ENCODE measurements at regions not wholly inside any gene's neighbourhood (a gene's known extent, or its start where the extent isn't known, plus 50 kb on each side); places are given as distances from the start of the nearest gene placed in this dataset.

GRCh38 chr13:102993348-102993747 is 72.9 kb downstream of the SLC10A2 start:
- no peak for DNase-seq (ENCODE audit: low read depth)

DNA sequence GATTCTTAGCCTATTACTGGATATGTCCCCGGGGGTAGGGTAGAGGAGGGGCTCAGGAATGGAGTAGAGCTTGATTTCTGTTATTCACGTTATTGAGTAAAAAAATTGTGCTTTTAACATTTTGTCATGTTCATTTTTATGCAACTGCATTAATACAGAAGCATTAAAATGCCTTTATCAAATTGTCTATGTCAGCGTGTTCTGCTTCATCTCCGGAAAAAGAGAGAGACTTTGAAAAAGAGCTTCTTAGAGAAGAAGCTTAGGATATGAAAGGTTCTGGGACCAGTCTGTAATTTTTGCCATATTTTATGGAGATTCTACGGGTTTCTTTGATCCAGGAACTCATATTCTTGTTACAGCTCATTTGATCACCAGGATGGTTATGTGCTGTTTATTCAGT is 82.0 kb downstream of the SLC10A2 start:
- no peak for DNase-seq (ENCODE audit: low read depth)

GRCh38 chr13:102983496-102983895 is 82.7 kb downstream of the SLC10A2 start:
- peak; percentile 71 for DNase-seq (ENCODE audit: low read depth)

GRCh38 chr13:102980331-102980982 is 85.8 kb downstream of the SLC10A2 start:
- no peak for DNase-seq (ENCODE audit: low read depth)

- DNase-seq (ENCODE audit: low read depth) = peak; percentile 43
Measured at GRCh38 chr13:102978168-102978567, 88.0 kb downstream of the SLC10A2 start.

GRCh38 chr13:102977471-102977870 is 88.7 kb downstream of the SLC10A2 start:
- DNase-seq (ENCODE audit: low read depth) = peak; percentile 40

DNA sequence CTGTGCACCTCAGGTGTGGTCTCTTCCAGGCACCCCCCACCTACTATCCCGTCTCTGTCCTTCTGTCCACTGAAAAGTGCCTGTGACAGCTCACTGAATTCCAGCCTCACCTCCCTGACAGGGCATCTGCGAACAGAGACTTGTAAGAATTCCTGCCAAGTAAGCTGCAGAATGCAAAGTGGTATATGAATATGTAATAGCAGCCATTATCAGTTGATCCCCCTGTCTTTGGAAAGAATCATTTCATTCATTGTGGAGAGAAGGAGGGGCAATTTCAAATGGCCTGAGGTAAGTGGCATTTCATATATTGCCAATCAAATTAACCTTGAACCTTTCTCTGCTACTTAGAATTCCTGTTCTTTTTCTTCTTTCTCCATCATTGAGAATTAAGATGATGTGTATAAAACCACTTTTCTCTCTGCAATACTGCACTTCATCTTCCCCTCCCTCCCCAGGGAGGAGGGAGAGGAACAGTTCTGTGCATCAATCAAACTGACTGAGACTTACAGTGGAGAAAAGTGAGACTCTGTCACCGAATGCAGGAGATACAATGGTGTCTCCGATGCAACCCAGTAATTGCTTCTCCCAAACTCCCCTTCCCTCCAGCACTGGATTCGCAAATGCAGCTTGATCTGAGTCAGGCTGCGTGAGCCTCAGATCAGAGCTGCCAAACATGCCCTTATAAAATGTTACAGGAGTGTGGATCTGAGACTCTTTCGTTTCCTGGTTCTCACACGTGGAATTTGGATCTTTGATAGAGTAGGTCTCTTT is 91.7 kb downstream of the SLC10A2 start:
- no peak for DNase-seq (ENCODE audit: low read depth)

DNA sequence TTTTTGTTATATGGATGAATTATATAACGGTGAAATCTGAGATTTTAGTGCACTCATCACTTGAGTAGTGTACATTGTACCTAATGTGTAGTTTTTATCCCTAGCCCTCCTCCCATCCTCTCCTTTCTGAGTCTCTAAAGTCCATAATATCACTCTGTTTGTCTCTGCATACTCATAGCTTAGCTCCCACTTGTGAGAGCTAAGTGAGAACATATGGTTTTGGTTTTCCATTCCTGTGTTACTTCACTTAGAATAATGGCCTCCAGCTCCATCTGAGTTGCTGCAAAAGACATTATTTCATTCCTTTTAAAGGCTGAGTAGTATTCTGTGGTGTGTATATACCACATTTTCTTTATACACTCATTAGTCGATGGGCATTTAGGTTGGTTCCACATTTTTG is 94.0 kb downstream of the SLC10A2 start:
- no peak for DNase-seq (ENCODE audit: low read depth)

DNA sequence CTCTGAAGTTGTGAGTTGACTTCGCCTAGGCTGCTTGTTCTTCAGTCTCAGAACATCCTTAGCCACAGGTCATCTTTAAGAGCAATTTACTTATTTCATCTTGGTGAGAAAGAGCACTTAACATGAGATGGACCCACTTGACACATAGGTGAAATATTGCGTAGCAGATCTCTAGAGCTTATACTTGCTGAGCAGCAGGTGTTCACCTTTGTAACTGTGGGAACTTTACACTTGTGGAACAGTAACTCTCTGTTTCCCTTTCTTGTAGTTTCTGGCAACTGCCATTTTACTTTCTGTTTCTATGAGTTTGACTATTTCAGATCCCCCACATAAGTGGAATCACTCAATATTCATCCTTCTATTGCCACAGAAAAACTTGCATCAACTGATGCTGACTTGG is 95.7 kb downstream of the SLC10A2 start:
- DNase-seq (ENCODE audit: low read depth) = no peak

DNA sequence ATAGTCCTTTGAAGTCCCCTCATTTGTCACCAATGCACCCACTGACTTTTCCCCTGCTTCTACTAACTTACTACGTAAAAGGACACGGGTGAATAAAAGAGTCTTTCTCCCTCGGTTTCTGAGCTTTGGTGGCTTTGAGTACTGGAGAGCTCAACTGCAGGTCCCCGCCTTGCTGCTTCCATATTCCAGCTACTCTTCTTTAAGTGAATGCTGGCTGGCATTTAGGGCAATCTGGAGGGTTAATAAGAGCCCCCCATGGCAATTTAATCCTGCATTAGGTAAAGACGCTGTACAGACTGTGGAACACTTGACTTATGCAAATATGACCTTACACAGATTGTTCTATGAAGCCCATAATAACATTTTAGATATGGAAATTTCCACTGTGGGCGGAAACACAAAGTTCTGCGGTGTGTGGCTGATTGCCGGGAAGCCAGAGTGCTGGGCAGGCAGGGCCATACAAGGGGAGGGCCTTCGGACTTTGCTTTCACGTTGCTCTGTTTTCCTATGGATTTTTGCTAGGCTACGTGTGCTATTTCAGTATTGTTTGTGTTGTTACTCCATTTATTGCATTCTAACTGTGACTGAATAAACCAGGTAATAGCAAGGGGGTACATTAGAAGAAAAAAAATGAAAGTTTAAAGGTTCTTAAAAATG is 97.5 kb downstream of the SLC10A2 start:
- no peak for DNase-seq (ENCODE audit: low read depth)

DNA sequence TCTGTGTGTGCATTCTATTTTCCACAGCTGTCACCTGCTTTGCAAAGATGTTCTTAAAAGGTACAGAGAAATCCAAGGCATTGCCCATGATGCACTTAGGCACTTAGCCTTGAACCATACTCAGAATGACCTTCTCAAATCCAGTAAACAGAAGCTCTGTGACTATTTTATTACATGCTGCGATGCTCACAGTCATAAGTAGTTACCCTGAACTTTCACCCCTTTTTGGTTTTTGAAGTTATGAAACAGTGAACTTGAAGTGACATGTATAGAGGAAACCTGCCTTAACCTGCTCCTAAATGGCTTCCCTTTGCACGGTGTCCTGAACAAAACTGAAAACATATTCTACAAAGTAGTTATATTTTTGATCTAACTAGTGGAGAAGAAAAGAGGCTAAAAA is 100.4 kb downstream of the SLC10A2 start:
- DNase-seq (ENCODE audit: low read depth) = no peak

- DNase-seq (ENCODE audit: low read depth) = no peak
Measured at GRCh38 chr13:102962430-102962829, 103.8 kb downstream of the SLC10A2 start.

DNA sequence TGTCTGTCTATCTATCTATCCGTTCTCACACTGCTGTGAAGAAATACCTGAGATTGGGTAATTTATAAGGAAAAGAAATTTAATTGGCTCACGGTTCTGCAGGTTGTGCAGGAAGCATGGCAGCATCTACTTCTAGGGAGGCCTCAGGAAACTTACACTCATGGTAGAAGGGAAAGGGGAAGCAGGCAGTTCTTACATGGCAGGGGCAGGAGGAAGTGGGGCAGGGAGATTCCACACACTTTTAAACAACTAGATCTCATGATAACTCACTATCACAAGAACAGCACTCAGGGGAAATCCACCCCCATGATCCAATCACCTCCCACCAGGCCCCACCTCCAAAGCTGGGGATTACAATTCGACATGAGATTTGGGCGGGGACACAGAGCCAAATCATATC is 105.3 kb downstream of the SLC10A2 start:
- DNase-seq (ENCODE audit: low read depth) = no peak

GRCh38 chr13:102956449-102956848 is 109.8 kb downstream of the SLC10A2 start:
- DNase-seq (ENCODE audit: low read depth) = no peak

DNA sequence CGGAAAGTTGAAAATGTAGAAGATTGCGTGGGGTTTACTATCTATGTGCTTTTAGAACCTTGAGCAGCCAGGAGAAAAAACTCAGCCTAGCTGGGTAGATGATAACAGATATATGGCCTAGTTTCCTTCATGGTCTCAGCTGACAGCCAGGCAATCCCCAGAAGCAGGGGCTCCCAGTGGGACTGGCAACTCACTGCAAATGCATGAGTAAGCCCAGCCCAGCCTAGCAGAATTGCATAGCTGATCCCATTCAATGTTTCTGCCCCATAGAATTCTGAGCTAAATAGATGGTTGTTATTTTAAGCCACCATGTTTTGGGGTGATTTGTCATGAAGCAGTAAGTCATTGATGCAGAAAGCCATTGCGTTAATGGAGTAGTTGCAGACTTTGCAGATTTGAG is 108.5 kb downstream of the ERCC5 start:
- DNase-seq (ENCODE audit: low read depth) = no peak

DNA sequence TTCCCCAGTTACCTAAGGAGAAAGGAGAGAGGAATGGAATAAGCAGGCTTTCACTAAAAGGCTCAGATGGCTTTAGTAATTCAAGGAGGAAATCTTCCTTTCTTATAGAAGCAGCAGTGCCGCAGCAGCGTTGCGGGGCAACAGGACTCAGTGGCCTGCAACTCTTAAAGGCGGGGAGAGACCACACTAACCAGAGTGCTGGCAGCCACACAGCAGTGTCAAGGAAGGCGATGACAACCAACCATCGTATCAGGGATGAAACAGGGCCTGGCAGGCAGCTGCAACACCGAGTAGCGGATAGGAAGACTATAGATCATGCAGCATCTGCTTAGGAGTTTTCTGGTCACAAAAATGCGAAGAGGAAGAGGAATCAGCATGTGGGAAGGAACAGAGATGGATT is 106.0 kb downstream of the ERCC5 start:
- no peak for DNase-seq (ENCODE audit: low read depth)

DNA sequence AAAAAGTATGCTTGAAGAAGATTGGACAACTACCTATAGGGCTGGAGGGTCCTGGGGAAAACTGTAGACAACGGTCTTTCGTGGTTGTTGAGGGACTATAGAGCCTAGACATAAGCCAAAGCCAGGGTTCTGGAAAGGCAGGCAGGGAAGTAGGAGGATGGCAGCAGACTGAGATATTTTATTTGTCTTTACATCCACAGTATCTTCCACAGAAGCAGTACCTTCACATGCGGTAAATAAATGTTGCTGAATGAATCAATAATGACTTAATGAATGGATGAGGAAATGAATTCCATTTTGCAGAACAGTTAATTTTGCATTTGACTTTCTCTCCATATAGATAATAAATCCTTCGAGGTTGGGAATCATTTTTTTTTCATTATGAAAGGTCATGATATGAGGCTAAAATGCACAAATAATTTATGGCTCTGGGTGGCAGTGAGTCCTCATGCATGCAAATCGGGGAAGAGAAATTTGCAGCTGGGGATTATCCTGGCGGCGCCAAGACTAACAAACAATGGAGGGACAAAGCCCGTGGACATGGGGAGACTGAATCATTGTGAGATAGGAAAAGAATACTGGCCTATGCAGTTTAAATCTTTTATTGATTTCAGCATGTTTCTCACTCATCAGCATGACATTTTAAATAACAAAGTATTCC is 102.0 kb downstream of the ERCC5 start:
- DNase-seq (ENCODE audit: low read depth) = peak; percentile 32

DNA sequence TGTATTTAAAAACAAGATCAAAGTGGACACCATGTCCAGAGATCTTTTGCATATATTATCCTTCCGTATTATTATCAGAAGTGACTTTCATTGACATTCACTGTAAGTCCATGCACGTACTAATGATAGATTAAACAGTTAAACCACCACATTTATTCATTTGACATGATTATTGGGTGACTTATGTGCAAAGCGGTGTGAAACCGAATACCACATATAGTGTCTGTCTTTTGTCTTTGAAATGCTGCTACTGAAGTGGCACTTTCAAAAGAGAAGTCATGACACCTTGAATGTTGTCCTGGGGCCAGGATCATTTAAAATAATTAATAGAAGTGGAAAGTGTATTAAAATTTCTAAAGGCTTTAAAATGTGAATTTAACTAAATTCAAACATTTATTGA is 100.1 kb downstream of the ERCC5 start:
- no peak for DNase-seq (ENCODE audit: low read depth)

DNA sequence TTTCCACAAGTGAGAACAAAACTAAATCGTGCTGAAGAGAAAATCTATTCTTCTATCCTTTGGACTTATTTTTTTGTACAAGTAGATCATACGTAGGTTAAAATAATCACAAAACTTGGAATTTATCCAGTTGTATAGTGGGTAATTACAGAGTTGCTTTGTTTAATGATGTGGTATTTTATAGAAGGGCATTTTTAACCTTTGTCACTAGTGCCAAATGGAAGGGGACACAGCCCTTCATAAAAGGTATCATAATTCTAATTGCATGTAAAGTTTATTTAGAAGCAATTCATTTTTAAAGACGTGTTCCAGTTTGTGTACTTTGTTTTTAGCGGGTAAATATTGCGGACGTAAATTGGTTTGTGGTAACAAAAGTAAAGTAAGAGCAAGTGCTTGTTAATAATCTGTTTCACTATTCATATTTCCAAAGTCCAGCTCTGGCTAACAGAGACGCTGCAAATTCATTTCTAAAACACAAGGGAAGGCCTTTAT is 99.5 kb downstream of the ERCC5 start:
- DNase-seq (ENCODE audit: low read depth) = no peak

- no peak for DNase-seq (ENCODE audit: low read depth)
Measured at GRCh38 chr13:102944821-102945220, 99.0 kb downstream of the ERCC5 start.

- no peak for DNase-seq (ENCODE audit: low read depth)
Measured at GRCh38 chr13:102940770-102941169, 94.9 kb downstream of the ERCC5 start.

- no peak for DNase-seq (ENCODE audit: low read depth)
Measured at GRCh38 chr13:102940143-102940542, 94.3 kb downstream of the ERCC5 start.

GRCh38 chr13:102935896-102936321 is 90.1 kb downstream of the ERCC5 start:
- DNase-seq (ENCODE audit: low read depth) = no peak

Data from fibroblast of the conjunctiva (primary cell).